Glutamatergic neuron (in vitro differentiated cells): ENCODE measurements at regions not wholly inside any gene's neighbourhood (a gene's known extent, or its start where the extent isn't known, plus 50 kb on each side); places are given as distances from the start of the nearest gene placed in this dataset.
"Not testable (repeated sequence)": the region's sequence is repeated elsewhere in the genome, so short reads cannot be mapped to it uniquely, and the experiment has no call there.

ENCODE experiments used
- DNase-seq: peaks from one replicate; pipeline ENCODE4 v3.0.0; 2022
- H3K27ac Mint-ChIP-seq: one replicate; pipeline ENCODE4 v1.8.0; 2020; ENCODE audit warnings: mild to moderate bottlenecking, mixed read lengths, inconsistent platforms; ENCODE audit not compliant: unreplicated experiment
- H3K27me3 Mint-ChIP-seq: one replicate; pipeline ENCODE4 v1.8.0; 2020; ENCODE audit warnings: mild to moderate bottlenecking, moderate library complexity, mixed read lengths, inconsistent platforms; ENCODE audit not compliant: unreplicated experiment
- H3K36me3 Mint-ChIP-seq: one replicate; pipeline ENCODE4 v1.8.0; 2020; ENCODE audit warnings: mild to moderate bottlenecking, mixed read lengths, inconsistent platforms; ENCODE audit not compliant: unreplicated experiment
- H3K4me1 Mint-ChIP-seq: one replicate; pipeline ENCODE4 v1.8.0; 2020; ENCODE audit warnings: mild to moderate bottlenecking, low read depth, mixed read lengths, inconsistent platforms; ENCODE audit not compliant: unreplicated experiment
- H3K4me3 Mint-ChIP-seq: one replicate; pipeline ENCODE4 v1.8.0; 2020; ENCODE audit warnings: mild to moderate bottlenecking, mixed read lengths, inconsistent platforms; ENCODE audit not compliant: unreplicated experiment
- H3K9me3 Mint-ChIP-seq: one replicate; pipeline ENCODE4 v1.8.0; 2020; ENCODE audit warnings: mild to moderate bottlenecking, moderate library complexity, mixed read lengths, inconsistent platforms; ENCODE audit not compliant: unreplicated experiment
- CTCF ChIP-seq: fragments of 200-600 bp; sonication (generic); IDR thresholded peaks from one replicate; pipeline ENCODE4 v1.5.0; 2021; ENCODE audit not compliant: partially characterized antibody, unreplicated experiment

GRCh38 chr1:213448776-213449175, 397.7 kb downstream of the RPS6KC1 start:
- Mint-ChIP-seq H3K9me3 (peaks cover 1% of the 10 kb centered on the region), H3K4me3 (no peak overlapping the region), H3K4me1 (peaks cover 22% of the 10 kb centered on the region), H3K36me3 (no peaks in the 10 kb centered on the region), H3K27me3 (peaks cover 6% of the 10 kb centered on the region), H3K27ac (no peak overlapping the region)
- TF ChIP-seq CTCF, result no peak
- DNase-seq, result no peak

- no peak overlapping the region for H3K27ac Mint-ChIP-seq
- peaks cover 4% of the 10 kb centered on the region for H3K27me3 Mint-ChIP-seq
- H3K4me3 Mint-ChIP-seq, result no peak overlapping the region
- no peak for TF ChIP-seq CTCF
- peaks cover 17% of the 10 kb centered on the region for H3K4me1 Mint-ChIP-seq
- no peaks in the 10 kb centered on the region for H3K36me3 Mint-ChIP-seq
- peaks cover 3% of the 10 kb centered on the region for H3K9me3 Mint-ChIP-seq
- DNase-seq, result no peak
Measured at GRCh38 chr1:213452501-213452900, 401.5 kb downstream of the RPS6KC1 start.

DNA sequence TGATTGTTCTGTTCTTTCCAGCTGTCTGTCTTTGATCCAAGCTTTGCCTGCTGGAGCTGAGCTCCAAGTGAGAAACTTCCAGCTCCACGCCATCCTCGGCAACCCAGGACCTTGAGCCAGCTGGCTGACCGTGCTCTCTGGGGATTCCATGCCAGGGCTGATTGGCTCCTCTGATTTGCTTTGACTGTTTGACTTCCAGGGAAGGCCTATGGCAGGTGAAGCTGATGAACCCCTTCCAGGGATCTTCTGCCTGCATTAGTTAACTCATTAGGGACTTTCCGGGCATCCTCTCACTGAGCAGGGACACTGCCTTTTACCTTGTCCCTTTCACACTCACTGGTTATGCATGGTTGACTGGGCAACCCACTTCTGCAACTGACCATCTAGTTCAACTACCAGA, 406.1 kb downstream of the RPS6KC1 start:
- DNase-seq, result no peak
- Mint-ChIP-seq H3K27ac (no peak overlapping the region), H3K36me3 (peaks cover 12% of the 10 kb centered on the region), H3K9me3 (peaks cover 5% of the 10 kb centered on the region), H3K4me3 (no peak overlapping the region), H3K27me3 (no peaks in the 10 kb centered on the region), H3K4me1 (peaks cover 3% of the 10 kb centered on the region)
- TF ChIP-seq CTCF, result no peak

GRCh38 chr1:213457733-213458132, 406.7 kb downstream of the RPS6KC1 start:
- Mint-ChIP-seq H3K4me1 (peaks cover 3% of the 10 kb centered on the region), H3K27ac (no peak overlapping the region), H3K4me3 (no peak overlapping the region), H3K9me3 (peaks cover 5% of the 10 kb centered on the region), H3K27me3 (no peaks in the 10 kb centered on the region), H3K36me3 (peaks cover 12% of the 10 kb centered on the region)
- DNase-seq, result no peak
- TF ChIP-seq CTCF, result no peak

GRCh38 chr1:213462374-213462773, 411.3 kb downstream of the RPS6KC1 start:
- H3K27ac Mint-ChIP-seq, result not testable (repeated sequence)
- H3K36me3 Mint-ChIP-seq, result peaks cover 12% of the 10 kb centered on the region

More at GRCh38 chr1:213462374-213462773, 411.3 kb downstream of the RPS6KC1 start:
- H3K4me3 Mint-ChIP-seq, H3K27me3 Mint-ChIP-seq, H3K9me3 Mint-ChIP-seq, DNase-seq, H3K4me1 Mint-ChIP-seq: not testable (repeated sequence)
